BJ (cell line): ENCODE measurements at regions not wholly inside any gene's neighbourhood (a gene's known extent, or its start where the extent isn't known, plus 50 kb on each side); places are given as distances from the start of the nearest gene placed in this dataset.

Experiments
- CTCF ChIA-PET: fragments of 350-600 bp; formaldehyde crosslinking; extraction: SDS; loops from one replicate; lab custom pipeline; 2021; ENCODE audit warnings: antibody characterized with exemption, inconsistent platforms; lab: Yijun Ruan, JAX
- POLR2A ChIA-PET: fragments of 300-600 bp; sonication (Branson Sonifier 250); formaldehyde crosslinking; extraction: SDS; loops from one replicate; lab custom pipeline; 2021; ENCODE audit warnings: antibody characterized with exemption; lab: Charles Lee
- DNase-seq: peaks from one replicate; pipeline ENCODE4 v3.0.0-alpha.2; 2011; ENCODE audit warnings: low read depth
- H3K27me3 ChIP-seq: 2 replicates; pipeline ENCODE4 v1.6.0; 2011; ENCODE audit warnings: low read length; ENCODE audit not compliant: control insufficient read depth, insufficient read depth
- H3K36me3 ChIP-seq: 2 replicates; pipeline ENCODE4 v1.5.1; 2011; ENCODE audit warnings: low read length; ENCODE audit not compliant: control insufficient read depth, insufficient read depth
- H3K4me3 ChIP-seq: 2 replicates; pipeline ENCODE4 v1.5.1; 2011; ENCODE audit warnings: low read depth, mild to moderate bottlenecking, control low read depth, low read length
- TF ChIP-seq, protein P1 (sequence below): IDR thresholded peaks from 2 replicates; pipeline ENCODE4 v1.5.1; 2011; ENCODE audit warnings: low read depth, mild to moderate bottlenecking, control low read depth, inconsistent platforms, low read length, moderate library complexity; ENCODE audit not compliant: insufficient read depth

DNA sequence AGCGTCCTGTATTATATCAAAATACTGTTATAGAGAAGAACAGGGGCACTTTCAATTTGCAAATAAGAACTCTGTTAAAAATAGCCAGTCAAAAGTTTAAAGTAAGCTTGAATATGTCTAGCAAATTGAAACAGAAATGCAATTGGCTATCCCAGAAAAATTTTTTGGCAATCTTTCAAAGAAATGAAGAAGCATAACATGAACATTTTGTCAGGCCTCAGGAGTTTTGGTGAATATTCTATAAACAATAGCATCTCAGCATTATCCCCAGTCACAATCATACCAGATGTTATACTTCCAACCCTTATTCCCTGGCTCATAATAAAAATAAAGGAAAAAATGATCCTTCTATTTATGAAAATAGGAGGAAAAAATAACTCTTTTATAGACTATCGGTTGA, 252.4 kb downstream of the GRB14 start:
- Histone ChIP-seq H3K4me3 (no peak overlapping the region), H3K36me3 (no peaks in the 10 kb centered on the region), H3K27me3 (no peaks in the 10 kb centered on the region)
- DNase-seq: no peak
- CTCF ChIA-PET: no interaction called here
- TF ChIP-seq, protein P1, sequence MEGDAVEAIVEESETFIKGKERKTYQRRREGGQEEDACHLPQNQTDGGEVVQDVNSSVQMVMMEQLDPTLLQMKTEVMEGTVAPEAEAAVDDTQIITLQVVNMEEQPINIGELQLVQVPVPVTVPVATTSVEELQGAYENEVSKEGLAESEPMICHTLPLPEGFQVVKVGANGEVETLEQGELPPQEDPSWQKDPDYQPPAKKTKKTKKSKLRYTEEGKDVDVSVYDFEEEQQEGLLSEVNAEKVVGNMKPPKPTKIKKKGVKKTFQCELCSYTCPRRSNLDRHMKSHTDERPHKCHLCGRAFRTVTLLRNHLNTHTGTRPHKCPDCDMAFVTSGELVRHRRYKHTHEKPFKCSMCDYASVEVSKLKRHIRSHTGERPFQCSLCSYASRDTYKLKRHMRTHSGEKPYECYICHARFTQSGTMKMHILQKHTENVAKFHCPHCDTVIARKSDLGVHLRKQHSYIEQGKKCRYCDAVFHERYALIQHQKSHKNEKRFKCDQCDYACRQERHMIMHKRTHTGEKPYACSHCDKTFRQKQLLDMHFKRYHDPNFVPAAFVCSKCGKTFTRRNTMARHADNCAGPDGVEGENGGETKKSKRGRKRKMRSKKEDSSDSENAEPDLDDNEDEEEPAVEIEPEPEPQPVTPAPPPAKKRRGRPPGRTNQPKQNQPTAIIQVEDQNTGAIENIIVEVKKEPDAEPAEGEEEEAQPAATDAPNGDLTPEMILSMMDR: no peak
- POLR2A ChIA-PET: no interaction called here

DNA sequence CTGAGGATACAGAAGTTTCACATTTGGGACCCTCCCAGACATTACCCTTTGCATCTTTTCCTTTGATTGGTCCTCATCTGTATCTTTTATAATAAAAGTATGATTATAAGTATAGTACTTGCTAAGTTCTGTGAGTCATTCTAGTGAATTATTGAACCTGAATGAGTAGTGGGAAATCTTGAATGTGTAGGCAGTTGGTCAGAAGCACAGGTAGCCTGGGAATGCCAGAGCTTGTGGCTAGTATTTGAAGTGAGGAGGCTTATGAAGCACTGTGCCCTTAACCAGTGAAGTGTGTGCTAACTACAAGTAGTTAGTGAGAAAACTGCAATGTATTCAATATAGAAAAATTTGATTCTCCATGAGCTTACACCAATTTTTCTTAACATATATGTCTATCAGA, 257.6 kb downstream of the GRB14 start:
- Histone ChIP-seq H3K27me3 (no peaks in the 10 kb centered on the region), H3K36me3 (no peaks in the 10 kb centered on the region), H3K4me3 (no peak overlapping the region)
- POLR2A ChIA-PET: no interaction called here
- DNase-seq: no peak
- TF ChIP-seq, protein P1: no peak
- CTCF ChIA-PET: no interaction called here

DNA sequence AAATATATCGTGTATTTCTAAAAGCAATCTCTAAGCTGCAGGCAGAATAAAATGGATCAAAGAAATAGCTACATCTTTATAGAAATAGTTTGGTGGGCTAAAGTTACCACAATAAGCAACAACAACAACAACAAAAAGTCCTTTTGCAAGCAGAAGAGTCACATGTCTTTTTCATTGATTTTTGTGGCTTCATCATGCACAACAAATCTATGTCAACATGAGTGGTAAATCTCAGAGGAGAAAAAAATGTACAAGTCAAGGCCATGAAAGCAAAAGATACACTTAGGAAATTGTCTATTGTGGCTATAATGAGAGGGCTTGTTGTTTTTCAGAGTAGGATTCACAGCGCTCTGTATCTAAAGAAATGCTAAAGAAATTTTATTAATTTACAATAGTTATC, 269.7 kb downstream of the GRB14 start:
- CTCF ChIA-PET: no interaction called here

GRCh38 chr2:164335947-164336346, 285.3 kb downstream of the GRB14 start:
- no peaks in the 10 kb centered on the region for H3K27me3 ChIP-seq
- no peak for DNase-seq
- H3K36me3 ChIP-seq: no peaks in the 10 kb centered on the region
- ChIA-PET POLR2A (no interaction called here), CTCF (no interaction called here)
- no peak overlapping the region for H3K4me3 ChIP-seq
- TF ChIP-seq, protein P1: no peak

More for the DNA sequence above, 269.7 kb downstream of the GRB14 start:
- Histone ChIP-seq H3K27me3 (no peaks in the 10 kb centered on the region), H3K4me3 (no peak overlapping the region), H3K36me3 (no peaks in the 10 kb centered on the region)
- POLR2A ChIA-PET: no interaction called here
- no peak for DNase-seq
- TF ChIP-seq, protein P1: no peak

GRCh38 chr2:164335128-164335527, 286.2 kb downstream of the GRB14 start:
- POLR2A ChIA-PET: no interaction called here
- H3K36me3 ChIP-seq: no peaks in the 10 kb centered on the region
- CTCF ChIA-PET: no interaction called here

More at GRCh38 chr2:164335128-164335527, 286.2 kb downstream of the GRB14 start:
- Histone ChIP-seq H3K27me3 (no peaks in the 10 kb centered on the region), H3K4me3 (no peak overlapping the region)
- TF ChIP-seq, protein P1: no peak
- DNase-seq: no peak
